Mucosa of rectum (tissue), 2 donors: ENCODE measurements at regions not wholly inside any gene's neighbourhood (a gene's known extent, or its start where the extent isn't known, plus 50 kb on each side); places are given as distances from the start of the nearest gene placed in this dataset.

Experiments used
- H3K27ac ChIP-seq, 2 donors: one replicate each; pipeline ENCODE4 v1.7.0; 2013; ENCODE audit warnings: inconsistent platforms in 2 of 2, low read depth in 2 of 2, low read length in 2 of 2
- H3K27me3 ChIP-seq, 2 donors: one replicate each; pipeline ENCODE4 v1.7.0; 2013; ENCODE audit warnings: low read length in 2 of 2; ENCODE audit not compliant: control insufficient read depth in 2 of 2, insufficient read depth in 2 of 2
- H3K36me3 ChIP-seq, 2 donors: one replicate each; pipeline ENCODE4 v1.7.0; 2013; ENCODE audit warnings: low read length in 2 of 2; ENCODE audit not compliant: control insufficient read depth in 2 of 2, insufficient read depth in 2 of 2
- H3K4me1 ChIP-seq, 2 donors: one replicate each; pipeline ENCODE4 v1.7.0; 2013; ENCODE audit warnings: low read length in 2 of 2, mild to moderate bottlenecking in 1 of 2; ENCODE audit not compliant: control insufficient read depth in 2 of 2, insufficient read depth in 2 of 2
- H3K4me3 ChIP-seq, 2 donors: one replicate each; pipeline ENCODE4 v1.7.0; 2013; ENCODE audit warnings: low read length in 2 of 2
- H3K9ac ChIP-seq, 2 donors: one replicate each; pipeline ENCODE4 v1.7.0; 2013; ENCODE audit warnings: low read length in 2 of 2, low read depth in 1 of 2, mild to moderate bottlenecking in 1 of 2
- H3K9me3 ChIP-seq, 2 donors: one replicate each; pipeline ENCODE4 v1.7.0; 2013; ENCODE audit warnings: low read length in 2 of 2; ENCODE audit not compliant: control insufficient read depth in 2 of 2
- donor health status: healthy.
- donor health status: Normal muscosa, but diverticular disease.

DNA sequence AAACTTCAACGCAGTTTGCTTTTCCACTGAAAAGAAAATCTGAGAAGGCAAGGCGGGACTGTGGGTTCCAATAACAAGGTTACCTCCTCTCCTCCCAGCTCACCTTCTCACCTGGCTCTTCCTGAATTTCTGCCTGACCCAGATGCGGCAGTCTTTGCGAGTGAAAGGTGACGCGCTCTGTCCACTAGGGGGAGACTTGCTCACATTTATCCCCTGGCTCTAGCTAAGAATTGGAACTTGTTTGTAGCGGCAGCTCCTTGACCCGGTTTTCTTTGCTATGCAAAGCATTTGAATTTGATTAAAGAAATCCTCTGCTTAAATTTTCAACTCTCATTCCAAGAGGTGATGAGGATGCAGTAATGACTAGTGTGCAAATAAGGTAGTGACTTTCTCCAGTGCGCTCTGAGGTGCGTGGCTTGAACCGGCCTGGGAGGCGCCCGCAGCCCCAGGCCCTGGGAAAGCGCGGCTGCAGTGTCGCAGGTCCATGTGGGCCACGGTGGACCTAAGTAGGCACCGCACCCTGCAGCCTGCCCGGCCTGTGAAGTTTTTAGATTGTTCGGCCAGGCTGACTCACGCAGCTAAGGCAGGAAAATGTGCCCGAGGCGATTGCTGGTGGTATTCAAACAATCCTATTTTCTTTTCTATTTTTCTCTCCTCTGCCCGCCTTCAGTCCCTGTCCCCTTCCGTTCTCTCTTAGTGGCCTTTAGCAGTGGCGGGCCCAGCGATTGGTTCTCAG, 336.9 kb upstream of the NPSR1 start:
- H3K9ac ChIP-seq = no peak overlapping the region
- no peaks in the 10 kb centered on the region for H3K9me3 ChIP-seq
- no peak overlapping the region for H3K27ac ChIP-seq
- H3K36me3 ChIP-seq = no peaks in the 10 kb centered on the region
- no peaks in the 10 kb centered on the region for H3K4me1 ChIP-seq
- H3K27me3 ChIP-seq = no peaks in the 10 kb centered on the region
- H3K4me3 ChIP-seq = no peak overlapping the region

DNA sequence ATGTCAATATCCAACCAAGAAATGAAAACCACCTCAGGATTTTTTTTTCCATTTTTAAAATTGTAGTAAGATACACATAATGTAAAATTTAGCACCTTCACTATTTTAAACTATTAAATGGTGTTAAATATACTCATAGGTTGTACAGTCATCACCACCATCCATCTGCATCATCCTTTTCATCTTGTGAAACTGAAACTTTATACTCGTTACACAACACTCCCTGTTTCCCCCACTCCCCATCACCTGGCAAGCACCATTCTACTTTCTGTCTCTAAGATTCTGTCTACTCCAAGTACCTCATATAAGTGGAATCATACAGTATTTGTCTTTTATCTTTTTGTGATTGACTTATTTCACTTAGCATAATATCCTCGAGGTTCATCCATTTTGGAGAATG, 335.2 kb upstream of the NPSR1 start:
- Histone ChIP-seq H3K36me3 (no peaks in the 10 kb centered on the region), H3K27me3 (no peaks in the 10 kb centered on the region), H3K9ac (no peak overlapping the region), H3K4me1 (no peaks in the 10 kb centered on the region), H3K27ac (no peak overlapping the region), H3K9me3 (no peaks in the 10 kb centered on the region), H3K4me3 (no peak overlapping the region)

DNA sequence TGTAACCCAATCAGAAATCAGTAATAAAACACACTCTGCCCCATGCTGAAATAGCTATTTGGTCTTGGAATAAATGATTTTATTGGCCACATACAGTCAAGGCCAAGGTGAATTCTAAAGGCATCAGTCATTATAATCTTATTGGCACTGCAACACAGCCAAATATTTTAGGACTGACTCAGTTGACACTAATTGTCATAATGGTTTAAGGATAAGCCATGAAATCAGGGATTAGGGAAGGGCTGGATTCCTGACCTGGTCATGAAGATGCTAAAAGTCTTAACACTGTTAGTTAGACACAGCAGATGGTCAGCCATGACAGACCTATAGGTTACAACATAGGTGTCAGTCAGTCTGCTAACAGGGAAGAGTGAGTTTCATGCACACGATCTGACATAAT, 330.3 kb upstream of the NPSR1 start:
- H3K9me3 ChIP-seq = no peaks in the 10 kb centered on the region
- H3K4me1 ChIP-seq = no peaks in the 10 kb centered on the region
- H3K36me3 ChIP-seq = no peaks in the 10 kb centered on the region
- no peak overlapping the region for H3K4me3 ChIP-seq
- no peaks in the 10 kb centered on the region for H3K27me3 ChIP-seq
- H3K9ac ChIP-seq = no peak overlapping the region
- no peak overlapping the region for H3K27ac ChIP-seq

DNA sequence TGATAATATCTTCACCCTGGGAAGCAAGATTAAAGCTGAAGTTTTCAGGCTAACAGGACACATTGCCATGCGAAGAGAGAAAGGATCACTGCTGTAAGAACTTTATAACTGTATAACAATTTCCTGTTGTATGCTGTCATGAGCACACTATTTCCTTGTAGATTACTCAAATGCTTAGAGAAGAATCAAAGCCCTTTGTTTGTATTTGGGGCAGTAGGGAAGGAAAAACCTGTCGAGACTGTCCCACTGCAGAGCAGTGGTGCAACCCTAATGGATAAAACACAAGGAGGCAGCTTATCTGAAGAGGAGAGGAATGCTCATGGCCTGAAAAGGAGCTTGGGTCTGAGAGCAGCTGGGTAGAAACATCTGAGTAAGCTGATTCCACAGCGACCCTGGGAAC, 327.7 kb upstream of the NPSR1 start:
- Histone ChIP-seq H3K27me3 (no peaks in the 10 kb centered on the region), H3K4me3 (no peak overlapping the region), H3K4me1 (no peaks in the 10 kb centered on the region), H3K36me3 (no peaks in the 10 kb centered on the region), H3K9me3 (no peaks in the 10 kb centered on the region), H3K9ac (no peak overlapping the region), H3K27ac (no peak overlapping the region)

DNA sequence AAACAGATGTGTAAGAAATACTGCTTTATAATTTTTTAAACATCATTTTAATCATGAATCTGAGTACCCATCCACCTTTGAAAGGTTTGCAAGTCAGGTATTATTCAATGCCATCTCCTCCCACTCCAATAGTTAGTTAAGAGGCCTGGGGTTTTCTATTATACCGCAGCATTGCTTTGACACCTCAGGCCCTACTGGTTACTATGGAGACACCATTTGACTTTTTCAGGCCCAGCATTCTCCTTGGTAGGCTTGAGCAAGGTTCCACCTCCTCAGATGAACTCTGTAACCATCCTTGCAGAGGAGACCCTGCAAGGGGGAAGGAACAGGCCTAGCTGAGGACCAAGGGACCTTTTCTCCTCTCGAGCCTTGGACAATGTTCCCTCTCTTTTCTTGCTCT, 326.9 kb upstream of the NPSR1 start:
- H3K9ac ChIP-seq = no peak overlapping the region
- no peaks in the 10 kb centered on the region for H3K27me3 ChIP-seq
- no peak overlapping the region for H3K27ac ChIP-seq
- no peaks in the 10 kb centered on the region for H3K4me1 ChIP-seq
- H3K4me3 ChIP-seq = no peak overlapping the region
- H3K36me3 ChIP-seq = no peaks in the 10 kb centered on the region
- H3K9me3 ChIP-seq = no peaks in the 10 kb centered on the region

DNA sequence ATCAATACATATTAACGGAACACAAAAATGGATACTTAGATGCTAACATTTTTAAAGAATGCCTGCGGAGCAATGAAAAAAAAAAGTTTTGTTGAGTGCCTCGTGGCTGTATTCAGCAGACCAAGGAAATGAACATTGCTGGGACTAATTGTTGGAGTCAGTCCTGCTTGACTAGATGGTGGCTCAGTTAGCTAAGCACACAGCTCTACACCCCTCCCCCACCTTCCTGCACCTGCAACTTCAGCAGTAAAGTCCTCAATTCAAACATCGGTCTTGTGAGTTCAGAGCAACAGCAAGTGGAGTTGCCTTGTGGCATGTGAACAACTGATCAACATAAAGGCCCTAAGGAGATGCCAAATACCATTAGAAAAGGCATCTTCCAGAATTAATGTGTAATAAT, 326.0 kb upstream of the NPSR1 start:
- no peaks in the 10 kb centered on the region for H3K27me3 ChIP-seq
- no peaks in the 10 kb centered on the region for H3K4me1 ChIP-seq
- H3K9me3 ChIP-seq = no peaks in the 10 kb centered on the region
- no peak overlapping the region for H3K4me3 ChIP-seq
- no peak overlapping the region for H3K9ac ChIP-seq
- no peaks in the 10 kb centered on the region for H3K36me3 ChIP-seq
- H3K27ac ChIP-seq = no peak overlapping the region

DNA sequence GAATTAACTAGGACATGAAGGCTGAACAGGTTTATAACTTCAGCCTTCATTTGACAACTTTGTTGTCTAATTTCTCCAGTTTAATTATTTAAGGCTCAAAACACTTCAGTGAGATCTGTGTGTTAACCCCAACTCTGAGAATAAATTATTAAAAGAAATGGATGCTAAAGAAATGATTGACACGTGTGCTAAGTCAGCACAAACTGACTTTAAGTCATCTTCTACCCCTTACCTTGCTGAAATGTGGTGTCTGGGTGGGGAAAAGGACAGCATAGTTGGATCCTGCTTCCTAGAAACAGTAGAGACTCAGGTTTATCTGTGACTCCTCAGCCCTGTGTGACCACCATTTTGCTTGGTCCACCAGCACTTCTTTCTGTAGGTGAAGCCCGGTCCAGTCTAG, 324.8 kb upstream of the NPSR1 start:
- no peak overlapping the region for H3K4me3 ChIP-seq
- no peak overlapping the region for H3K9ac ChIP-seq
- no peaks in the 10 kb centered on the region for H3K9me3 ChIP-seq
- no peak overlapping the region for H3K27ac ChIP-seq
- H3K36me3 ChIP-seq = no peaks in the 10 kb centered on the region
- H3K4me1 ChIP-seq = no peaks in the 10 kb centered on the region
- no peaks in the 10 kb centered on the region for H3K27me3 ChIP-seq

DNA sequence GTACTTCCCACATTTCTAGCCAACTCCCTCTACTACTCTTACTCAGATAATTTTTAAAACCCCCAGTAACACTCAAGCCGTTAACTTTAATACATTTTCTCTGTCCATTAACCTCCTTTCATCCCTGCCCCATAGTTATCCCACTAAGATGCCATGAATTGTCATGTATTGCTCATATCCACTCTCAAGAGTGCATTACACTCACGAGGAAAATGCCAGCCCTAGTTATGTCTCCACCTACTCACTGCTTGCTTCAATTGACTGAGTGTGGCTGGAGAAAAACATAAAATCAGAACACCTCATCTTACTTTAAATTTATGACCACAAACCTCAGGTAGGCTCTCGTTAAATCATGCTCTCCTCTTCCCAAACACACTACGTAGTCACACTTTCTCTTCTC, 324.1 kb upstream of the NPSR1 start:
- no peak overlapping the region for H3K9ac ChIP-seq
- H3K36me3 ChIP-seq = no peaks in the 10 kb centered on the region
- H3K4me1 ChIP-seq = no peaks in the 10 kb centered on the region
- H3K27ac ChIP-seq = no peak overlapping the region
- H3K4me3 ChIP-seq = no peak overlapping the region
- H3K27me3 ChIP-seq = no peaks in the 10 kb centered on the region
- no peaks in the 10 kb centered on the region for H3K9me3 ChIP-seq

DNA sequence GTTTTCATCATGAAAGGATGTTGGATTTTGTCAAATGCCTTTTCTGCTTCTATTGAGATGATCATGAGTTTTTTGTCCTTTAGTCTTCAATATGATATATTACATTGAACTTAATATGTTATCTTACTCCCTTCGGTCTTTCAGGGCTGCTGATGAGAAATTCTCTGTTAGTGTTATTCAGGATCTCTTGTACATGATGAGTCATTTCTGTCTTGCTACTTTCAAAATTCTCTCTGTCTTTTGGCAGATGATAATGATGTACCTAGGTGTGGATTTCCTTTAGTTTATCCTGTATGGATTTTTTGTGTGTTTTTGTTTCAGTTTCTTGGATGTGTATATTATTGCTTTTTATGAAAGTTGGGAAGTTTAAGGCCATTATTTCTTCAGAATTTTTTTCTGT, 320.9 kb upstream of the NPSR1 start:
- no peak overlapping the region for H3K4me3 ChIP-seq
- H3K4me1 ChIP-seq = no peaks in the 10 kb centered on the region
- H3K27ac ChIP-seq = no peak overlapping the region
- no peaks in the 10 kb centered on the region for H3K27me3 ChIP-seq
- H3K36me3 ChIP-seq = no peaks in the 10 kb centered on the region
- no peak overlapping the region for H3K9ac ChIP-seq
- no peaks in the 10 kb centered on the region for H3K9me3 ChIP-seq

DNA sequence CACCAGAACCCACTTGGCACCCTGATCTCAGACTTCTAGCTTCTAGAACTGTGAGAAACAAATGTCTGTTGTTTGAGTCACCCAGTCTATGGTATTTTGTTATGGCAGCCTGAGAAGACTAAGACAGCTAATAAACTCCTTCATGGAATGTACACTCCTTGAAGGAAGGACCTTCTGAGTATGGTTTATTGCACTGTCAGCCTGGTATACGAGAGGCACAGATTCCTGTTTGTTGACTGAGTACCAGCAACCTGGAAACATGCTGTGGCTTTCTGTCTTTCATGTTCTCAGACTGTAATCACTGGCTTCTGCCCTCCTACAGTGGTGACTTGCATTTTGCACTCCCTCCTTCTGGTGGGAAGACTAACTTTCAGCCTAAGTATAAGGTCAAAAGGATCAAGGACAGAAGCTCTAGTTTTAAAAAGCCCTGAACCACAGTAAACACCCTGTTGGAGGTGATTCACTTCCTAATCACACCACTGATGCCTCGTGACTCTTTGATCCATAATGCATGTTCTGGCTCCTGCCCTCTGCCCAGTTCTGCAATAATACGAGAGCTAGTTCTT, 319.0 kb upstream of the NPSR1 start:
- H3K36me3 ChIP-seq = no peaks in the 10 kb centered on the region
- no peak overlapping the region for H3K4me3 ChIP-seq
- no peaks in the 10 kb centered on the region for H3K4me1 ChIP-seq
- H3K27ac ChIP-seq = no peak overlapping the region
- H3K27me3 ChIP-seq = no peaks in the 10 kb centered on the region
- H3K9ac ChIP-seq = no peak overlapping the region
- no peaks in the 10 kb centered on the region for H3K9me3 ChIP-seq
